Forelimb muscle (tissue), 1 donor: ENCODE measurements at regions not wholly inside any gene's neighbourhood (a gene's known extent, or its start where the extent isn't known, plus 50 kb on each side); places are given as distances from the start of the nearest gene placed in this dataset.
"Not testable (repeated sequence)": the region's sequence is repeated elsewhere in the genome, so short reads cannot be mapped to it uniquely, and the experiment has no call there.

ENCODE experiments used
- DNase-seq: peaks from one replicate; pipeline ENCODE4 v3.0.0-alpha.2; 2013; ENCODE audit warnings: low read depth

DNA sequence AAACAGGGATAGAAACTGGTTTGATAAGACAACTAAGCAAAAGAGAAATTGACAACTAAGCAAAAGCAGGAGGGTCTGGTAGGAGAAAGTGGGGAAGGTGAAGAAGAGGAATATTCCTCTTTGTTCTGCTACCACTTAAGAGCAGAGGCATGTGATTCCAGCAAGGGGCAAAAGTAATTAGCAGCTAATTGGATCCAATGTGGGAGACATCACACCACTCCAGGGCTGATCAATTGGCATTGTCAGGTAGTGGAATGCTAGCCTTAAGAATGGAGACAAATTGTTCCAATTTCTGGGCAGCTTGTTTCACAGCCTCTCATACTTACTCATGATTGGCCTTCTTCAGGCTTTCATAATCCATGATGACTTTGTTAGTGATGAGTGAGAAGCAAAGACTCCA, 547.1 kb upstream of the GCFC2 start:
- DNase-seq: no peak

DNA sequence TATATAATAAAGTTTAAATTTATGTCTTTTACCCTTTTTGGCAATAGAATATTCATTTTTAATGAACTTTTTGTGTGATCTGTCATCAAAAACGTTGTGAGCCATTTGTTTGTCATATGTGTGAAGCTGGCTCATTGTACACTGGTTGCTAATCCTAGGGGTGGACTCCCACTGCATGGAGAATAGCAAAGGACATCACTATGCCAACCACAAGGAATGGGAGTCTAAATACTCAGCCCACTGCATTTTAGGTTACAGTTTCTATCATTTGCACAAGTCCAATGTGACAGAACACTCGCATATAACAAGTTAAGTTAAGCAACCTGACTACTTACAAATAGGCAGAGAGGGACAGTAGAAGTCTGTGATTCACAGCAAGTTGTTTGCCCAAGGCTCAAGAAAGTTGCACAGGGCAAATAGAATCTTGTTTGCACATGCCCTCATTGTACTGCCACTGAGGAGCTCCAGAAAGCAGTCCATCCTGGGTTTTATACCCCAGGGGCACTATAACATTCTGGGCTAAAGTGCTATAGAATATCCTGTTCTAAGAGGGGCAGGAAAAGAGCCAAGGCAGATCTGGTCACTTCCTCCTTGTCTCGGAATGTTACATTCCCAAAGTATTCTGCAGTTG, 545.9 kb upstream of the GCFC2 start:
- no peak for DNase-seq

DNA sequence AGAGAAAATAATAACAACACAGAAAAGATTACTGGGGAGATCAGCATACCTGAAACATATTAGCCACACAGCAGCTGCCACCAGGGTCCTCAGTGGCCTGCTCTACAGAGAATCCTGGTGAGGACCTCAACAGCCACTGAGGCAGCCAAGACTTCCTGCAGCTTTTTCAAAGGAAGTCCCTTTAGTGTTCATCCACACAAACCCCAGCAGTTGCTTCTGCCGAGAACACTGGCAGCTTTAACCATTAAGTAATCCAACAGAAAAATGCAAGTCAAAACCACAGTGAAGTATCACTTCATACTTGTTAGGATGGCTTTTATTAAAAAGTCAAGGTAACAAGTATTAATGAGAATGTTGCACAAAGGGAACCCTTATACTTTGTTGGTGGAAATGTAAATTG, 542.0 kb upstream of the GCFC2 start:
- DNase-seq: no peak

DNA sequence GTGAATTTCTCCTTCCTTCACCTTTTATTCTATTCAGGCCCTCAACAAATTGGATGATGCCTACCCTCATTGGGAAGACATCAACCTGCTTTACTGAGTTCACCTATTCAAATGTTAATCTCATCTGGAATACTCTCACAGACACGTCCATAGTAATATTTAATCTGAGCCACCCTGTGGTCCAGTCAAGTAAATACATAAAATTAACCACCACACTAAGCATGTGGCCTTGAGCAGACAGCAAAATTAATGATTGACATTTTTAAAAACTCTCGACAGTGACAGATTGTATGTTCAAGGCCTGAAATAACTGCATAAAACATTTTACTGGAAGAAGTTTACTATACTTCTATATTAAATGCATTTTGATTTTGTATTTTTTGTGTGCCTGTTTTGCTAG, 540.6 kb upstream of the GCFC2 start:
- no peak for DNase-seq

DNA sequence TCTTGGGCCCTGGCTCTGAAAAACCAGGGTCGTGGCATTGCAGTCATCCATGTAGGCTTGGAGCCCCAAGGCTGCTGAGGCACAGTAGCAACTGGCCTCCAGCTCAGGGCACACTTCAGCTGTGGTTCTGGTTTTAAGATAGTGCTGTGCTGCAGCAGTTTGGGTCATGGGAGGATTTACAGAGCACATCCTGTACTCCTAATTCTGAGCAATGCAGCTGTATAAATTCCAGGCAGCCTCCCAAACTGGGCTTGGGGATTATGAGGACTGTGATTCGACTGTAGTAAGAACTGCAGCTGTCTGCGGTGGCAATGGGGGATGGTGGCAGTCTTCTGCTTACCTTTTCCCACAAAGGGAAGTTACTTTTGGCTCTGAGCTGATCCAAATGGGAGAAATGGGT, 536.3 kb upstream of the GCFC2 start:
- no peak for DNase-seq

DNA sequence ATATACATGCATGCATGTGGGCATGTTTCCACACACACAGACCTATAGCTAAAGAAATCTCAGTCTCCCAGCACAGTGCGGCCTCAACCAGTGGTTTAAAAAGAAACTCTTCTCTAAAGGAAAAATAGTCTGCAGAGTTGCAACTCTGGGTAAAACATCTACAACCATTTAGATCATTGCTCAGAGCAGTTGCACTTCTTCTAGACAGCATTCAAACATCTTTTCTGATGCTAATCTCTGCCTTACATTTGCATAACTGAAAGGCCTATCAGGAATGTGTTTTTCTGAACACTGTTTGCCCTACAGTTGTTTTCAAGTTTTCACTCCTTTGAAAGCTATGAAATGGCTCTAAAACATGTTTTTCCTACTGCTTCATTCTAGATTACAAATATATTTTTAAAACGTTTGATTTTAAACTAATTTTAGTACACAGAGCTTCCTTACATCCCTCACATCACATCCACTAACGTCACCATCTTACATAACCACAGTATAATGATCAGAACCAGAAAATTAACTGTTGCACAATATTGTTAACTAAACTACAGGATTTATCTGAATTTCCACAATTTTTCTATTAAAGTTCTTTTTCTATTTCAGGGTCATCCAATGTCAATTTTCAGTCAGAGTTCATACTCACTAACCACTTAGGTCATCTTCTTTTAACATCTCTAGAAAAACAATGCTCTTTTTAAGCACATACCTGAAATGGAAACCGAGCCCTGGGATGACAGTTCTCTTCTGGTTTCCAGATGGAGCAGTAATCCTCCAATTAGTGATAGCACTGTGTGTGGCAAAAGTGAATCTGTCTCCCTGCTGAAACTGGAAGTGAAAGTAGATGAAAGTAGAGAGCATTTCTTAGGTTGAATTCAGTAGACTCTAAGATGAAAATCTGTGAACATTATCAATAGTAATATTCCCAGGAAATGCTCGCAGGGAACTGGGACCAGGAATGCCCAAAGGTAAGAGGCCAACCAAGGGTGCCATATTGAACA, 501.6 kb upstream of the GCFC2 start:
- DNase-seq: no peak

DNA sequence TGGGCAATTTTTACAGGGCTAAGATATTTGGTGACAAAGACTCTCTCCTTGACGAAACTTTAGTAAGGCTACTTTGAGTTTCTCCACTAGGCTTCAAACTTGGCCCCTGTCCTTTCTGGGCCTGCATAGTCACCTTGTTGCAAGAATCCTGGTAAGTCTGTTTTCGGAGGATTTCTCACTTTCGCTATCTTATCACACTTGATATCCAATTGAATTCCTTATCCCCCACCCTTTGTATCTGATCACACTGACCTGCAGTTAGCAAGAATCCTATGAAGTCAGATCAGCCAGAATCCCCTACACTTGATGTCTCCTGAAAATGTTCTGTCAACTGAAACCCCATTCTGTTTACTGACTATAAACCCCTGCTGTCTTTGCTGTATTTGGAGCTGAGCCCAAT, 499.8 kb upstream of the GCFC2 start:
- DNase-seq: no peak

DNA sequence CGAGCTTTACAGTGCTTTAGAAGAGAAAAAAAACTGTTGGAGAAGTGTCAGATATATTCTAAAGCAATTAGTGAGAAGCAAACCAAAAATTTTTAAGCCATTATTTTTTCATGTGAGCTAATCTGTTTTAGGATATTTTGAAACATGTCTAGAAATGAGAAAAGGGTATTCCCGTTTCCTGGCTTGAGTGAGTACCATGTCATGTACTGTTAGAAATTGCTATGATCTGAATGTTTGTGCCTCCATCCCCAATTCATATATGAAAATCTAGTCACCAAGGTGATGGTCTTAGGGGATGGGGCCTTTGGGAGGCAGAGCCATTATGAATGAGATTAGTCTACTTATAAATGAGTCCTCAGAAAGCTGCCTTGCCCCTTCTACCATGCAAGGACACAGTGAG, 493.3 kb upstream of the GCFC2 start:
- no peak for DNase-seq

DNA sequence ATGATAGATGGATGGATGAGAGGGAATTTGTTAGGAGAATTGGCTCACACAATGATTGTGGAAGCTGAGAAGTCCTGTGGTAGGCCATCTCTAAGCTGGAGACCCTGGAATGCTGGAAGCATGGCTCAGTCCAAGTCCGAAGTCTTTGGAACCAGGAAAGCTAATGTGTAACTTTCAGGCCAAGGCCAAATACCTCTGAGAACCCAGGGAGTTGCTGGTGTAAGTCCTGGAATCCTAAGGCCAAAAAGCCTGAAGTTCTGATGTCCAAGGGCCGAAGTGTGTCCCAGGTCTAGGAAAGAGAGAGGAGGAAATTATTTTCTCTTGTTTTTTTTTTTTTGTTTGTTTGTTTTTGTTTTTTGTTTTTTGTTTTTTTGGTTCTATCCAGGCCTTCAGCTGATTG, 492.2 kb upstream of the GCFC2 start:
- no peak for DNase-seq

DNA sequence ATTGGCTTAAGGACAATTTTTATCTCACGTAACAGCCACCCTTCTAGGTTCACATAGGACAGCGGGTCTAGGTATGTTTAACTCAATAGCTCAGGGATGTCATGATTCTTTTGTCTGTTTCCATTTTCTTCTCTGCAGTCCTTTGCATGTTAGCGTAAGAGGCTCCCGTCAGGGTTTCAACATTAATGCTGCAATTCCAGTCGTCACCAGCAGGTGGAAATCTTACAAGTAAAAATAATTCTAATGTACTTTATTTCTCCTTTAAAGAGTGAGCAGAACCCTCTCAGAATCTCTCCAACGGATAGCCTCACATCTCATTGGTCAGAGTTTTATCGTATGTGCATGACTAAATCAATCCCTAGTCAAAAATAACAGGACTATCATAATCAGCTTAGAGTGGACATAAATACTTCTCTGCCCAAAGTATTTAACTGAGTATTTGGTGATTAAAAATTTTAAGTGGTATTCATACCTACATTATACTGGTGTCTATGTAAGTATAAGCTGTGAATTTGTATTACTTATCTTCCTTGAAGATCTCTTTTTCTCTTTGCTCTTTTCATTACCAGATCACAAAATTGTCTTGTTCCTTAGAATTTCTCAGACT, 487.2 kb upstream of the GCFC2 start:
- peak; percentile 51 for DNase-seq

DNA sequence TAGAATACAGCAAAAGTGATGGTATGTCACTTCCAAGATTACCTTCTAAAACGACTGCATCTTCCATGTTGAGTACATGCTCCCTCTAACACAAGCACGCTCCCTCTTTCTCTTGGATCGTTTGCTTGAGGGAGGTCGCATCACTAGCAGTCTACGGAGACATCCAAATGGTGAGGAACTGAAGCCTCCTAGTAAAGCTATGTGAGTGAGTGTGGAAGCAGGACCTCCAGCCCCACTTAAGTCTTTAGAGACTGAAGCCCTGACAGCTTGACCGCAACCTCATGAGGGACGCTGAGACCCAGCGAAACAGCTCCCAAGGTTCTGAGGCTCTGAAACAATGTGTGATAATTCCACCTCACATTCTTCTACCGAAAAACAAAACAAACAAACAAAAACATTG, 486.7 kb upstream of the GCFC2 start:
- no peak for DNase-seq

DNA sequence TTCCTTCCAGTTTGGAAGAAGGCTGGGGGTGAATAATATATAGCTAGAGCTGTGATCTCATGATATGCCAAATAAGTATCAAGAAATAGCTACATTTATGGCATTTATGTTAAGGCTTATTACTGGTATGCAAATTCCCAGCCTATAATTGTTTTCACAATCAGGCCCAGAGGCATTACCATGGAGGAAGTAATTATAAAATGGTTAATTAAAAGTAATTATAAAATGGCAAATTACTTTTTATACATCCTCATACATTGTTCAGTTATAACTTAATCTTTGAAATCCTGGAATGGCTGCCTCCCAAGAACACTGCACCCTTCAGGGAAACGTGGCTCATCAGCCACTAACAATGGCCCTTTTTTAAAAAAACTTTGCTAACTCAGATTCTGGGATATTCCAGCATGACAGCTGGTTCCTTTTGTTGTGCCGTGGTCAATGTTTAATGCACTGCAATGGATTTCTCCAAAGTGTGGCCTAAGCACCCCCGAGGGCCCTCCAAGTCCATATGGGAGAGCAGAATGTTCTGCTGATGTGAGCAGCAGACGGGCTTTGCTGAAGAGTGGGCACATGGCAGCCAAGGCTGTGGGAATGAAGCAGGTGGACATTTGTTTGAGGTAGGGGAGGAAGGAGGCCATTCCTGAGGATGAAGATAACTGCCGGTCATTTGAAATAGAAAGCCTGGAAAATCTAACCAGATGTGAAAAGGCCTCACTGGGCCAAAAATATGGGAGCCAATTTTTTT, 483.5 kb upstream of the GCFC2 start:
- no peak for DNase-seq

DNA sequence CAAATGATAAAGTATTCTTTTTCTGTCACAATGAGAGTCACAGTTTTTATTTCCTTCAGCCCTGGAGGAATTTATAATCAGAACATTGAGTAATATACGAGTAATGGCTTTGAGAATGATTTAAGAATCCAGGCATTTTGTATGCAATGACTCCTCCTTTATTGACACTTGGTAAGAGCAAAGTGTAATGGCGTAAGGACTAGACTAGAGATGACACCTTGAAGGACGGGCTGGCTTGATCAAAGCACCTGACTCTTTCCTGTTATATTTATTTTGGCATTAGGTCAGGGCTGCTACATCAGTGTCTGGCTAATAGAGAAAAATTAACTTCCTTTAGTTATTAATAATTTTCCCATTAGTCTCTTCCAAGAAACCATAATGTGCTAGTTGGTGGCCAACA, 482.4 kb upstream of the GCFC2 start:
- DNase-seq: no peak

DNA sequence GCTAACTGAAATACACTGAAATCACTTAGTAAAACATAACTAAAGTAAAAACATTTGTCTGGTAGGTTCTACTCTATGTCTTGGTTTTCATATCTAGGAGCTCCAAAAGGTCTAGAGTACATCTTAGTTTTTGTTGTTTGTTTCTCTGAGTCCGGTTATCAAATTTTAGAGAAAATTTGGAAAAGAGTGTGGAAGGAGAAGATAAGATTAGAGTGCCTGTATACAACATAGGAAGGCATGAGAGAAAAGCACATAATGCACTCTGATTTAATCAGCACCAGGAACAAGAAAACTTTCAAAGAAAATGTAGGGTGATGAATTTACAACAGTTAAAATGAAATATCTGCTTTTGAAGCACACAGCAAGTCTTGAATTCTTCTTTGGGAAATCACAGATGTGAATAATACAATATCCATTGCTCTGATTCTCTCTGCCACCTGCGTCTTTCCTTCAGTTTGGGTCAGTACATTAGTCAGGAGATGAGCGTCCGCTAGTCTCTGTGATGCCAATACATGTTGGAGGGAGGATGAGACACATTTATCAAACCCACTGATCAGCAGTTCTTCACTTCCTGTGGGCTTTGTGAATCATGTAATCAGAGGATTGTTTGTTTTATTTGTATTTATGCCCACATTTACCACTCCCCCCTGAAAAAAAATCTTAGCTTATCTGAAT, 477.8 kb upstream of the GCFC2 start:
- no peak for DNase-seq

DNA sequence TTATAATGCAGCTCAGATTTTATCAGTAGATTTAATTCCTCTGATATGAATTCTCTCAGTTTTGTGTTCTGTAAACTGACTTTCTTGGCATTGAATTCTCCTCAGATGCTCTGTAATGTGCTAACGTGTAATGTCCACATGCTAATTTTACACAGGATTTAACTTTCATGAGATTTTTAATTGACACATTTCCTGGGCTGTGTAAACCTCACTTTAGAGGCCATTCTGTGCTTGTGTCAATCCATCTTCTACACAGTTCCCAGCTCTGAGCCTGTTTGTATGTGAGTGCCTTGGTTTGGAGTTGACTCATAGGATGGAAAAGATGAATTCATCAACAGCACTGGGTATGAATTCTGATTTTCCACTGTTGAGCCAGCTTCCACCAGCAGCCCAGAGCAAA, 476.7 kb upstream of the GCFC2 start:
- DNase-seq: no peak

DNA sequence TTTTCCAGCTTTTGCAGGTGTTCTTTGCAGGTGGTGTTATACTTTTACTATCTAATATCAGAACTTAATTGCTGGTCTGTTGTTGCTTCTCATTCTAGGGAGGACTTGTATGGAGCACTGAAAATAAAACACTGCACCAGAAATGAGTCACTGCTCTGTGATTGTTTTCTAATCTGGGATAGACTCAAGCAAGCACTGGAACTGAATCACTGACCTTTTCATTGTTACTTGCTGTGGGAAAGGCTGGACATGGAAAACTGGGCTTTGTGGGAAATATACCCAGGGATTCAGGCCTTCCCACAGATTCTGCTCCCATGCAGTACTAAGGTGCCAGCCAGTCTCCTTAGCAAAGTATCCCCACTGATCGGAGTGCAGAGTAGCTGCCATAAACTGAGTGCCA, 470.0 kb upstream of the GCFC2 start:
- no peak for DNase-seq

DNA sequence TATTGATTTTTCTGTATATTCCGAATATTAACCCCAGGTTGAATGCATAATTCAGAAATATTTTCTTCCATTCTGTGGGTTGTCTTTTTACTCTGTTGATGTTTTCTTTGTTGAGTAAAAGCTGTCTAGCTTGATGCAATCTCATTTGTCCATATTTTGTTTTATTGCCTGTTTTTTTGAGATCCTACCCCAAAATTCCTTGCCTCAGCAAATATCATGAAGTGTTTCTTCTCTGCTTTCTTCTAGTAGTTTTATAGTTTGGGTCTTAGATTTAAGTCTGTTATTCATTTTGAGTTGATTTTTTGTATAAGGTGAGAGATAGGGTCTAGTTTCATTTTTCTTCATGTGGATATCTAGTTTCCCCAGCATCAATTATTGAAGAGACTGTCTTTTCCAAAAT, 467.9 kb upstream of the GCFC2 start:
- DNase-seq: no peak

DNA sequence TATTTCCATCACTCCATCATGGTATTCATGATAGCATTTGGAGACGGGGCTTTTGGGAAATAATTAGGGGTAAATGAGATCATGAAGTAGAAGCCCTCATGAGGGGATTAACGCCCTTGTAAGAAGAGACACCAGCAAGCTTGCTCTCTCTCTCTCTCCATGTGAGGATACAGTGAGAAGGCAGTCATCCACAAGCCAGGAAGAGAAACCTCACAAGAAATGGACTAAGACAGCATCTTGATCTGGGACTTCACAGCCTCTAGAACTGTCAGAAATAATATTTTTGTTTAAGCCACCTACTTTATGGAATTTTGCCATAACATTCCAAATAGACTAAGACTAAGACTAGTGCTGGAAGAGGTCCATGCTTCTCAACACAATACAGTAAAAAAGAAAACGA, 464.6 kb upstream of the GCFC2 start:
- no peak for DNase-seq

DNA sequence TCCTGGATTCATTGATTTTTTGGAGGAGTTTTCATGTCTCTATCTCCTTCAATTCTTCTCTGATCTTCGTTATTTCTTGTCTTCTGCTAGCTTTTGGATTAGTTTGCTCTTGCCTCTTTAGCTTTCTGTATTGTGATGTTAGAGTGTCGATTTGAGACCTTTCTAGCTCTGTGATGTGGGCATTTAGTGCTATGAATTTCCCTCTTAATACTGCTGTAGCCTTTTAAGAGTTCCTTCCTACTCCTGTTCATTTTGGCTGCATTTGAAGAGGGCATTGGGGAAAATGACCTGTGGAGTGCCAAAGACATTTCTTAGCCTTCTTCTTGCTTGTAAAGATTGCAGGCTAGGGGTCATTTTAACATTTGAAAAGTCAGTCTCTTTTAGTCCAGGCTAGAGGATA, 463.8 kb upstream of the GCFC2 start:
- DNase-seq: no peak

DNA sequence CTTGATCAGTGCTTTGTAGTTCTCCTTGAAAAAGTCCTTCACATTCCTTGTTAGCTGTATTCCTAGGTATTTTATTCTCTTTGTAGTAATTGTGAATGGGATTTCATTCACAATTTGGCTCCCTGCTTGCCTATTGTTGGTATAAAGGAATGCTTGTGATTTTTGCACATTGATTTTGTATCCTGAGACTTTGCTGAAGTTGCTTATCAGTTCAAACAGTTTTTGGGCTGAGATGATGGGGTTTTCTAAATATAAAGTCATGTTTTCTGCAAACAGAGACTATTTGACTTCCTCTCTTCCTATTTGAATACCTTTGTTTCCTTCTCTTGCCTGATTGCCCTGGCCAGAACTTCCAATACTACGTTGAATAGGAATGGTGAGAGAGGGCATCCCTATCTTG, 462.5 kb upstream of the GCFC2 start:
- DNase-seq: not testable (repeated sequence)

DNA sequence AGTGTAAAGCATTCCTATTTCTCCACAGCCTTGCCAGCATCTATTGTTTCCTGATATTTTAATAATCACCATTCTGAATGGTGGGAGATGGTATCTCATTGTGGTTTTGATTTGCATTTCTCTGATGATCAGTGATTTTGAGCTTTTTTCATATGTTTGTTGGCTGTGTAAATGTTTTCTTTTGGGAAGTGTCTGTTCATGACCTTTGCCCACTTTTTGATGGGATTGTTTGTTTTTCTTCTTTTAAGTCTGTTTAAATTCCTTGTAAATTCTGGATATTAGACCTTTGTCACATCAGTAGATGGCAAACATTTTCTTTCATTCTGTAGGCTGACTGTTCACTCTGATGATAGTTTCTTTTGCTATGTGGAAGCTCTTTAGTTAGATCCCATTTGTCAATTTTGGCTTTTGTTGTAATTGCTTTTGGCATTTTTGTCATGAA, 461.5 kb upstream of the GCFC2 start:
- DNase-seq: not testable (repeated sequence)

DNA sequence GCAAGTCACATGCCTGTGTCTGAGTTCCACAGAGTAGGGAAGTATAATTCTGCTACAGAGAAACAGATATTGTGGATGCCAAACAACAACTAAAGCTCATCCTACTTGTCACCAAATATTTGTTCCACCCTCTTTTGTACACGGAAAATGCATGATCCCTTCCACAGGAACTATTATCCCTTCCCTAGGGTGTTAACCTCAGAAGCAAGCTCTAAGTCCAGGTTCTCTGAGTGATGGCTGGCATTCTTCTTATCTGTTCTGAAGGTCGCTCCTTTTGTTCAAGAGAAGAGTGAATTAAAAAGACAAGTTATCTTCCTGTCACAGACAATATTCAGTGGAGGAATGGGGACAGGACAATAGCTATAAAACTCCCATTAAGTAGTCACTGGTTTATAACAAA, 460.1 kb upstream of the GCFC2 start:
- DNase-seq: no peak
